ENCODE measurements at regions not wholly inside any gene's neighbourhood (a gene's known extent, or its start where the extent isn't known, plus 50 kb on each side); places are given as distances from the start of the nearest gene placed in this dataset.

GRCh38 chr20:17849901-17850683, 118.5 kb downstream of the SNX5 start (continued):
- peak; percentile 28; the same call in 1 of the 2 replicates for TF ChIP-seq ZNF687 (CRISPR knock-in tag; IDR thresholded peaks at IDR 0.05)
- TF ChIP-seq FOXK1 (CRISPR knock-in tag; IDR thresholded peaks at IDR 0.05; ENCODE audit: borderline replicate concordance, low read depth): 0 out of 2 replicates have a peak, but pooled peaks have one; percentile 29
- TF ChIP-seq, protein P1, sequence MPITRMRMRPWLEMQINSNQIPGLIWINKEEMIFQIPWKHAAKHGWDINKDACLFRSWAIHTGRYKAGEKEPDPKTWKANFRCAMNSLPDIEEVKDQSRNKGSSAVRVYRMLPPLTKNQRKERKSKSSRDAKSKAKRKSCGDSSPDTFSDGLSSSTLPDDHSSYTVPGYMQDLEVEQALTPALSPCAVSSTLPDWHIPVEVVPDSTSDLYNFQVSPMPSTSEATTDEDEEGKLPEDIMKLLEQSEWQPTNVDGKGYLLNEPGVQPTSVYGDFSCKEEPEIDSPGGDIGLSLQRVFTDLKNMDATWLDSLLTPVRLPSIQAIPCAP (CRISPR knock-in tag; IDR thresholded peaks at IDR 0.05; ENCODE audit: low read depth): no peak
- 0 out of 2 replicates have a peak, but pooled peaks have one; percentile 29 for TF ChIP-seq ZNF589 (CRISPR knock-in tag; conservative IDR thresholded peaks at IDR 0.05)
- TF ChIP-seq SMAD1 (CRISPR knock-in tag; IDR thresholded peaks at IDR 0.05; ENCODE audit: borderline replicate concordance, low read depth): no peak
- peak; percentile 69; the same call in 1 of the 2 replicates for TF ChIP-seq ETV5 (CRISPR knock-in tag; IDR thresholded peaks at IDR 0.05; ENCODE audit: borderline replicate concordance)
- TF ChIP-seq ZNF597 (CRISPR knock-in tag; IDR thresholded peaks at IDR 0.05): no peak
- TF ChIP-seq ASH2L (IDR thresholded peaks at IDR 0.05; ENCODE audit: insufficient read length, low read depth, low read length): no peak
- TF ChIP-seq PRDM15 (CRISPR knock-in tag; IDR thresholded peaks at IDR 0.05): no peak
- TF ChIP-seq PITX1 (CRISPR knock-in tag; IDR thresholded peaks at IDR 0.05): no peak

All from HepG2 (cell line).